K562 (cell line): ENCODE measurements at regions not wholly inside any gene's neighbourhood (a gene's known extent, or its start where the extent isn't known, plus 50 kb on each side); places are given as distances from the start of the nearest gene placed in this dataset. TPM values are rescaled to one million over a fixed set of nuclear protein-coding genes. Genes with fewer than 3 reads are reported as not detected.

Source experiments
- ATAC-seq: fragments of 200-7000 bp; cut with Tn5 transposase; 3 replicates; pipeline ENCODE4 v1.9.1; 2020; ENCODE audit warnings: moderate library complexity
- BruUV-seq: library from RNA; stranded (reverse); fragments of 400-500 nt; replicated peaks from 2 replicates; lab custom pipeline; 2021; lab: Mats Ljungman, UMichigan
- CTCF ChIA-PET: fragments of 300-600 bp; formaldehyde crosslinking; extraction: SDS; loops from one replicate; lab custom pipeline; 2021; ENCODE audit warnings: low intra/inter-chr PET ratio; lab: Yijun Ruan, JAX
- POLR2A ChIA-PET: fragments of 300-600, 350-650 bp; sonication (Branson Sonifier 250); formaldehyde crosslinking; extraction: SDS; loops from one replicate; lab custom pipeline; 2021; ENCODE audit warnings: antibody characterized with exemption, inconsistent platforms; lab: Yijun Ruan, JAX
- DNase-seq, 4 experiments: peaks; one replicate each; pipeline versions ENCODE4 v3.0.0 to v3.0.0-alpha.2; 2011 to 2018; ENCODE audit warnings: low spot score in 3 of 4, mixed read lengths in 3 of 4; ENCODE audit errors: extremely low read depth in 1 of 4
- FAIRE-seq: peaks from 2 replicates; lab custom pipeline; 2011; peaks lifted over from hg19 to GRCh38; lab: Jason Lieb, UNC
- H2AFZ ChIP-seq: 2 replicates; pipeline ENCODE4 v1.6.0; 2011; ENCODE audit warnings: low read depth, low read length, control low read depth, inconsistent platforms
- H3K27ac ChIP-seq: fragments of 200-600 bp; 3 replicates; pipeline ENCODE4 v1.8.0; 2011; ENCODE audit warnings: low read depth, mild to moderate bottlenecking, control low read depth, inconsistent platforms, low read length, moderate library complexity, mixed read lengths; ENCODE audit errors: extremely low read depth
- H3K27me3 ChIP-seq, 2 experiments: fragments of 300-600 bp in 1 of 2; 2 replicates in 1 of 2; 3 replicates in 1 of 2; pipeline versions ENCODE4 v1.6.0 to v1.8.0; 2011; ENCODE audit warnings: inconsistent platforms in 2 of 2, low read length in 2 of 2, mild to moderate bottlenecking in 1 of 2, mixed read lengths in 1 of 2, moderate library complexity in 1 of 2; ENCODE audit not compliant: control insufficient read depth in 2 of 2, insufficient read depth in 2 of 2
- H3K36me3 ChIP-seq: fragments of 300-600 bp; 3 replicates; pipeline ENCODE4 v1.8.0; 2011; ENCODE audit warnings: mild to moderate bottlenecking, low read length, inconsistent platforms; ENCODE audit not compliant: control insufficient read depth, insufficient read depth
- H3K4me1 ChIP-seq, 2 experiments: fragments of 200-600 bp in 1 of 2; replicated peaks in 1 of 2; 2 replicates in 1 of 2; 3 replicates in 1 of 2; pipeline versions ENCODE4 v1.5.1 to v1.8.0; 2011; ENCODE audit warnings: inconsistent platforms in 2 of 2, low read length in 2 of 2, mild to moderate bottlenecking in 1 of 2, mixed read lengths in 1 of 2, moderate library complexity in 1 of 2; ENCODE audit not compliant: control insufficient read depth in 2 of 2, insufficient read depth in 2 of 2
- H3K4me2 ChIP-seq: 2 replicates; pipeline ENCODE4 v1.6.1; 2011; ENCODE audit warnings: low read length, control low read depth, inconsistent platforms, mixed read lengths; ENCODE audit not compliant: insufficient read depth
- H3K4me3 ChIP-seq: fragments of 200-600 bp; sonication (generic), shearing (Covaris generic); 2 replicates; pipeline ENCODE4 v1.5.1; 2016; ENCODE audit warnings: control low read depth, inconsistent platforms
- H3K79me2 ChIP-seq: fragments of 200-600 bp; 3 replicates; pipeline ENCODE4 v1.8.0; 2011; ENCODE audit warnings: low read length, inconsistent platforms; ENCODE audit not compliant: control insufficient read depth, insufficient read depth
- H3K9ac ChIP-seq, 2 experiments: 2 replicates each; pipeline versions ENCODE4 v1.6.0 to v1.6.1; 2011; ENCODE audit warnings: low read depth in 2 of 2, low read length in 2 of 2, control low read depth in 1 of 2, inconsistent platforms in 1 of 2, mild to moderate bottlenecking in 1 of 2, mixed read lengths in 1 of 2; ENCODE audit not compliant: insufficient read depth in 1 of 2
- H3K9me1 ChIP-seq: one replicate; pipeline ENCODE4 v1.6.0; 2011; ENCODE audit warnings: inconsistent platforms, mild to moderate bottlenecking, low read length, moderate library complexity; ENCODE audit not compliant: control insufficient read depth, insufficient read depth
- H3K9me3 ChIP-seq: replicated peaks from 2 replicates; pipeline ENCODE4 v1.5.1; 2011; ENCODE audit warnings: low read depth, low read length, inconsistent platforms; ENCODE audit not compliant: control insufficient read depth, insufficient read depth
- H4K20me1 ChIP-seq: replicated peaks from 2 replicates; pipeline ENCODE4 v1.6.1; 2011; ENCODE audit warnings: low read length, inconsistent platforms, mixed read lengths; ENCODE audit not compliant: control insufficient read depth, insufficient read depth
- CBFB ChIP-seq: sonication (generic); formaldehyde crosslinking; IDR thresholded peaks from 2 replicates; pipeline ENCODE4 v1.4.0; 2020; ENCODE audit warnings: mild to moderate bottlenecking, missing genetic modification reagents
- CREM ChIP-seq: IDR thresholded peaks from 2 replicates; pipeline ENCODE4 v1.6.1; 2014; ENCODE audit warnings: antibody characterized with exemption, low read depth
- ELF2 ChIP-seq: fragments of 250-450 bp; sonication (Bioruptor Pico); IDR thresholded peaks from 2 replicates; pipeline ENCODE4 v1.5.0; 2021; ENCODE audit warnings: mild to moderate bottlenecking
- ERF ChIP-seq: fragments of 450-650 bp; formaldehyde crosslinking; IDR thresholded peaks from 2 replicates; pipeline ENCODE4 v1.4.0; 2020; ENCODE audit warnings: mild to moderate bottlenecking, mixed read lengths
- ESRRA ChIP-seq: fragments of 450-650 bp; IDR thresholded peaks from 2 replicates; pipeline ENCODE4 v1.6.1; 2014; ENCODE audit warnings: low read depth, mild to moderate bottlenecking, moderate library complexity, borderline replicate concordance
- GABPB2 ChIP-seq: fragments of 250-450 bp; sonication (Bioruptor Pico); conservative IDR thresholded peaks from 2 replicates; pipeline ENCODE4 v1.5.1; 2021; ENCODE audit warnings: mild to moderate bottlenecking
- HDAC1 ChIP-seq, 2 experiments: fragments of 450-650 bp; IDR thresholded peaks; 2 replicates each; pipeline ENCODE4 v1.6.1; 2016 to 2017; ENCODE audit warnings: inconsistent platforms in 1 of 2, mild to moderate bottlenecking in 1 of 2, moderate library complexity in 1 of 2
- HDAC6 ChIP-seq: IDR thresholded peaks from 2 replicates; pipeline ENCODE4 v1.6.1; 2012; ENCODE audit warnings: low read depth, mild to moderate bottlenecking, control low read depth, inconsistent platforms, low read length, moderate library complexity
- MTF1 ChIP-seq: fragments of 250-450 bp; sonication (Bioruptor Pico); IDR thresholded peaks from 2 replicates; pipeline ENCODE4 v1.9.0; 2021; ENCODE audit warnings: moderate library complexity, mild to moderate bottlenecking, inconsistent platforms, borderline replicate concordance
- RFX7 ChIP-seq: fragments of 250-450 bp; sonication (Bioruptor Pico); IDR thresholded peaks from 2 replicates; pipeline ENCODE4 v1.5.1; 2021; ENCODE audit warnings: mild to moderate bottlenecking
- RNF2 ChIP-seq: sonication (generic); IDR thresholded peaks from 2 replicates; pipeline ENCODE4 v1.6.1; 2016
- TOE1 ChIP-seq, 2 experiments: fragments of 450-650 bp in 1 of 2; sonication (generic) in 1 of 2; formaldehyde crosslinking in 1 of 2; IDR thresholded peaks; 2 replicates each; pipeline versions ENCODE4 v1.7.1 to v1.8.0; 2016 to 2022; ENCODE audit warnings: borderline replicate concordance in 2 of 2, mild to moderate bottlenecking in 2 of 2, antibody characterized with exemption in 1 of 2, inconsistent platforms in 1 of 2, low read depth in 1 of 2, missing genetic modification reagents in 1 of 2, moderate library complexity in 1 of 2
- ZZZ3 ChIP-seq: fragments of 450-650 bp; IDR thresholded peaks from 2 replicates; pipeline ENCODE4 v1.6.1; 2016; ENCODE audit warnings: antibody characterized with exemption, mild to moderate bottlenecking, moderate library complexity
- WGBS: fragments of 100-300 bp; shearing (Covaris generic); methylation state at CpG from one replicate; pipeline ENCODE4 v1.1.6; 2016; ENCODE audit warnings: low coverage, mixed read lengths; ENCODE audit not compliant: insufficient coverage; ENCODE audit errors: missing lambda C conversion rate; 5-methylcytosine and 5-hydroxymethylcytosine counted together
- in situ Hi-C: fragments of 300-500 bp; cut with MboI; formaldehyde crosslinking; loops from 4 replicates; pipeline ENCODE4 v1.15.0; 2018; ENCODE audit warnings: inconsistent platforms, mixed read lengths
- intact Hi-C: fragments of 100-400 bp; cut with micrococcal nuclease; formaldehyde crosslinking; loops from 2 replicates; pipeline ENCODE4 v1.14.2; 2022
- small RNA-seq: library from RNA; depleted of rRNA; stranded (forward); fragments of <200 nt; gene quantifications from one replicate; pipeline ENCODE3, GENCODE V24; 2014

GRCh38 chr4:81521708-81522107 is 50.0 kb upstream of the RASGEF1B start:
- H3K27ac ChIP-seq, result no peak overlapping the region
- H3K36me3 ChIP-seq, result no peaks in the 10 kb centered on the region
- H3K4me2 ChIP-seq, result no peak overlapping the region
- no peaks in the 10 kb centered on the region for H3K9me3 ChIP-seq
- H3K4me3 ChIP-seq, result no peak overlapping the region
- no peaks in the 10 kb centered on the region for H3K79me2 ChIP-seq
- in situ Hi-C loops (no loop called here), intact Hi-C loops (no loop called here)
- H3K27me3 ChIP-seq, result no peaks in the 10 kb centered on the region
- no peaks in the 10 kb centered on the region for H4K20me1 ChIP-seq
- TF ChIP-seq HDAC6 (no peak), RNF2 (no peak), RFX7 (CRISPR knock-in tag) (no peak), ERF (CRISPR knock-in tag) (no peak), CREM (no peak), GABPB2 (CRISPR knock-in tag) (no peak), ZZZ3 (no peak), ESRRA (no peak), CBFB (CRISPR knock-in tag) (no peak), HDAC1 (IDR thresholded peaks at IDR 0.05) (no peak), TOE1 (IDR thresholded peaks at IDR 0.05; ENCODE audit: borderline replicate concordance) (no peak), TOE1 (CRISPR knock-in tag; IDR thresholded peaks at IDR 0.05; ENCODE audit: borderline replicate concordance, low read depth) (no peak), ELF2 (CRISPR knock-in tag) (no peak), MTF1 (no peak)
- POLR2A ChIA-PET, result no interaction called here
- CTCF ChIA-PET, result no interaction called here
- no TSS peak for BruUV-seq
- H3K4me1 ChIP-seq, result no peaks in the 10 kb centered on the region
- DNase-seq, result no peak
- ATAC-seq, result no peak
- no peak overlapping the region for H3K9ac ChIP-seq
- WGBS, result 0% methylated on average over 1 of the region's 1 CpG
- FAIRE-seq, result no peak
- H3K9me1 ChIP-seq, result no peaks in the 10 kb centered on the region
- no peak overlapping the region for H2AFZ ChIP-seq

Small RNA genes lying in the stretch of these regions (small RNA-seq; reads per million reads assigned to genes)
- gene RF00322 (not detected), gene RNU6-499P (not detected)
